ENCODE measurements at regions not wholly inside any gene's neighbourhood (a gene's known extent, or its start where the extent isn't known, plus 50 kb on each side); places are given as distances from the start of the nearest gene placed in this dataset.

DNA sequence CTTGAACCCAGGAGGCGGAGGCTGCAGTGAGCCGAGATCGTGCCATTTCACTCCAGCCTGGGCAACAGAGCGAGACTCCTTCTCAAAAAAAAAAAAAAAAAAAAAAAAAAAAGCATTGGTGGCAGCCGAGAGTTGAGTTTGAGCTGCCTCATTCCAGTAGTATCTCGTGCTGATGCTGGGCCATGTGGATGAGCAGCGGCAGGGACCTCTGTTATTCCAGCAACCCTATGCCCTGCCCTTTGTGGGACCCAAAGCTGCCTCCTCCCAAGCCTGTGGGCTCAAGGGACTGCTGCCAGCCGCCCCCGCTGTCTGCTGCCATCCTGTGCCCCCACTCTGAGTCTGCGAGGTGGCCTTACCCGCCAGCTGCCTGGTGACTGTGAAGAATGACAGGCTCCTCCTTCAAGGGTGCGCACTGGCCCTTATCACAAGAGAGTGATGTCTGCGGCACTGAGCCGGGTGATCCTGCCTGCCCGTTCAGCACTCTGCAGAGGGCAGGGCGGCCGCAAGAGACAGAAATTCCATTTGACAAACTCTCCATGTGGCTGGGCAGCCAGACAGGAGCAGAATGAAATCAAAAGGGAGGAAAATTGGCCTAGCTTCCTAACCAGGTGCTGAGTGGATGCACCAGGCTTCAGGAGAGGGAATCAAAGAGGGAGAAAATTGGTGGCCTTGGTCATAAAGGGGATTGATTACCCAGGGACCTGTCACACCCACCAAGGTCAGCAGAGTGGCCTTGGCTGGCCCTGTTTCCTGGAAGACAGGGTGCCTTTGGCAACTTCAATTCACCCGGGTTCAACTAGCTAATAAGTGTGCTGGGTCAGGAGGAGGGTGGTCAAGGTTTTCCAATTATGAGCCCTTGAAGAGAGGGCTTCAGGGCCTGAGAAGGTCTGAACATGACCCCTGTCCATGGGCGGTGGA lies 65.3 kb upstream of the ZMIZ1 start:
- DNase-seq, result no peak

DNA sequence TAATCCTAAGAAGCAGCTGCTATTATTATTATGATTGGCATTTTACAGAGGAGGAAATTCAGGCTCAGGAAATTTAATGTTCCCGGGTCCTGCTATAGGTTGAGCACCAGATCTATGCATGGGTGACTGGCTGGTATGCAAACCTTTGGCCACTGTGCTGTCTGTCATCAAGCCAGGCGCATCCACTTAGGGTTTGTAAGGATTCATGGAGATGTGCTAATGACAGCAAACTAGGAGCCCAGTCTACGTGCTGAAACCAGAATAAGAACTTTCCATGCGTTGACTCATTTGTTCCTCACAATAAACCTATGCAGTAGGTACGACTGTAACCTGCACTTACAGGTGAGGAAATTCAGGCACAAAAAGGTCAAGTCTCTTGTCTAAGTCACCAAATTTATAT lies 64.5 kb upstream of the ZMIZ1 start:
- DNase-seq, result no peak

- no peak for DNase-seq
Measured at GRCh38 chr10:79005126-79005810, 63.5 kb upstream of the ZMIZ1 start.

- DNase-seq, result no peak
Measured at GRCh38 chr10:79007018-79007417, 61.7 kb upstream of the ZMIZ1 start.

GRCh38 chr10:79007421-79008319 lies 61.1 kb upstream of the ZMIZ1 start:
- no peak for DNase-seq

DNA sequence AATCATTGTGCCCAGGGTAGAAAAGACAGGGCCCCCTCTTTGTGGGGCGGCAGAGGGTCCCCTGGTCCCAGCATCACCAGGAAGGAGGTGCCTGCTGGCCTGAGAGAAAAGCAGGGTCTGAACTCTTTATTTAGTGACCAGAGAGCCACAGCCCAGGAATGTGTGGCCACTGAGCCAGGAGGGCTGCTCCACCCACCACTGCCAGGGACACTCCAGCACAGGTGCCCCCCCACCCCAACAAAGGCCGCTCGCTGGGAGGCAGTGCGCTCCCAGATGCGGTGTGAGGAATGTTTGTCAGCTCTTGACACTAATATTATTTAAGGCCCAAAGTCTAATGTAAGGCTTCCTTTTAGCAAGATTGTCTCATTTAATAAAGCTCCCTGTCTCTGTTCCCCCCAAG lies 59.6 kb upstream of the ZMIZ1 start:
- DNase-seq, result no peak

DNA sequence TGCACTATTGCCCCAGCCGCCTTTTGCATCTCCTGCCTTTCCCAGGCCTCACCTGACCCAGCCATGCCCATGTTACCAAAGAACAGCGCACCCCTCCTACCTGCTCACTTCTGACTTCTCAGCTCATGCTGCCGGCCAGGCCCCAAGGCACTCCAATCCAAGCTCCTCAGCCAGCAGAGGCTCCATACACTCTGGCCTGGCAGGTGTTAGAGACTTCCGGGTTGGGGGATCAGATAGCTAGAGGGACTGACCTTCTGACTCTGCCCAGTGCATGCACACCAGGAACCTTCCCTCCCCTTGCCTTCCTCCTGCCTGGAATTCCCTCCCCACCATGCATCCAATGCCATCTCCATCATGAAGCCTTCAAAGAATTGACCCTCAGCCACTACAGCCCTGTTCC lies 56.2 kb upstream of the ZMIZ1 start:
- DNase-seq, result no peak

- DNase-seq, result no peak
Measured at GRCh38 chr10:79013406-79013987, 55.3 kb upstream of the ZMIZ1 start.

- no peak for DNase-seq
Measured at GRCh38 chr10:79014796-79015195, 54.0 kb upstream of the ZMIZ1 start.

DNA sequence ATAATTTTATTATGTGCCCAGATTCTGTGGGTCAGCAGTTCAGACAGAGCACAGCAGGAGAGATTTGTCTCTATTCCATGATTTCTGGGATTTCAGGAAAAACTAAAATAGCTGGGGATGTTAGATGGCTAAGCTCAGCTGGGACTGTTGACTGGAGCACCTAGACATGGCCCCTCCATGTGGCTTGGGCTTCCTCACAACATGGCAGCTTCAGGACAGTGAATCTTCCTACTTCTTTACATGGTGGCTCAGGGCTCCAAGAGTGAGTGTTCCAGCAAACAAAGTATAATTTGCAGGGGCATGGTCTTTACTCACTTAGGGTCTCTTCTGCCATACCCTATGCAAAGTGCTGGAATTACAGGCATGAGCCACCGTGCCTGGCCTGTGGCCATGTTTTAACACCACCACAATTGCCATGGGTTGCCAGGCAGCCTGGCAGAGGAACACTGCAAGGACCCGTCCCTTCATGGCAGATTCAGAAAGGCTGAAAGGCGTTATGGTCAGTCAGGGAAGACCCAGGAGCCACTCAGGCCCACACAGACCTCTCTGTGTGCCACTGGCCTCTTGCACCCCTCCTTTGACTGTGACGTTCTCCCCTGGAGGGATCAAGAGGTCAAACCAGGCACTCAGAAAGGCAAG lies 50.8 kb upstream of the ZMIZ1 start:
- DNase-seq, result no peak

DNA sequence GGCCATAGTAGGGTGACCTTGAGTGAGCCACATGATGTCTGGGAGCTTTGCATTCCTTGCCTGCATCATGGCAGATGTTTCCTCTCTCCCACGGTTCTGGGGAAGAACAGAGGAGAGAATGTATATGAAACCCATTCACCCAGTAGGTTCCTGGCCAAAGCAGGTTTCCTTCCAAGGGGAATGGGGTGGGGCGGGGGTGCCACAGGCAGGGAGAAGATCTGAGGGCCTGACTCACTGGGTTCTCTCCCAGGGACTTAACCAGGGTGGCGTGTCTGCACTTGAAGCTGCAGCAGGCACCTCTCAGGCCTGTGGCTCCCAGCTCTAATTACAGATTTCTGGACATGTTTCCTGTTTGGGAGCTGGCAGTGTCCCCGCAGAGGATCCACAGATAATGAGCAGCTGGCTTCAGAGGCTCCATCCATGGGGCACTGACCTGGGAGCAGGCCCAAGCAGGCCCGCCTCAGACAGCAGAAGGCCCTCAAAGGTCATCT lies 50.2 kb upstream of the ZMIZ1 start:
- DNase-seq, result no peak
